ENCODE measurements at regions not wholly inside any gene's neighbourhood (a gene's known extent, or its start where the extent isn't known, plus 50 kb on each side); places are given as distances from the start of the nearest gene placed in this dataset.

DNA sequence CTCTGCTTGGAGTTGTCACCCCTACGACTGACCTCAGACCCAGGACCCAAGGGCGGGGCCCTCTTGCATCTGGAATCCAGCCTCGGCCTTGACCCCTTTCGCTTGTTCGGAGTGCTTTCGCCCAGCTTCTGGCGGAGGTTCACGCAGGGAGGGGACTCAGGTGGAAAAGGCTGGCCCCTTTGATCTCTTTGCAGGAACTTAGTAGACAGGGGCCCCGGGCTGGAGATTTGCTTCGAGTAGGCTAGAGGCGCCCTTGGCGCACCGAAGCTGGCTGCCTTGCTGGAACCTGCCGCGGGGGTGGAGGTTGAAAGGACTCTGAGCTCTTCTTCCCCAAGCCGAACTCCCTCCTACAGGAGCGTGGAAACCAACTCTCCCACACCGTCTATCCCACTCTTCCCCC lies 255.1 kb downstream of the OTUD1 start:
- TF ChIP-seq EZH2phosphoT487 (IDR thresholded peaks at IDR 0.05; ENCODE audit: insufficient read depth, low read depth) (no peak), EZH2 (IDR thresholded peaks at IDR 0.05; ENCODE audit: insufficient read depth, poor library complexity, severe bottlenecking) (no peak)
- H3K4me3 ChIP-seq, result no peak overlapping the region
- H3F3A ChIP-seq (ENCODE audit: insufficient read depth), result no peaks in the 10 kb centered on the region
- WGBS, 2 experiments (ENCODE audit: low coverage in 1 of 2, low lambda C conversion rate in 2 of 2, missing lambda C conversion rate in 2 of 2), result 2 to 3% methylated on average over 16 to 18 of the region's 18 CpGs
- no peaks in the 10 kb centered on the region for H3K9me3 ChIP-seq (ENCODE audit: low read depth)
- H3K36me3 ChIP-seq (ENCODE audit: low read depth), result no peaks in the 10 kb centered on the region
- no peak for DNase-seq
- H3K27me3 ChIP-seq (replicated peaks; ENCODE audit: insufficient read depth), result peaks cover 53% of the 10 kb centered on the region
- no peak overlapping the region for H3K9ac ChIP-seq
- H3K4me2 ChIP-seq (ENCODE audit: unreplicated experiment), result no peak overlapping the region
- no peaks in the 10 kb centered on the region for H3K4me1 ChIP-seq (ENCODE audit: insufficient read depth)
- H4K20me1 ChIP-seq (ENCODE audit: insufficient read depth), result no peaks in the 10 kb centered on the region
- in situ Hi-C loops (cut with MboI), result loop anchor here (25.0 kb wide), 1 partner anchor 382 kb away; no protein-coding TSS in a partner anchor
- H2AFZ ChIP-seq, result no peak overlapping the region
- H3K9me2 ChIP-seq (ENCODE audit: insufficient read depth), result no peaks in the 10 kb centered on the region
- no peak overlapping the region for H3K27ac ChIP-seq
- H3K79me2 ChIP-seq (ENCODE audit: insufficient read depth), result no peaks in the 10 kb centered on the region

GRCh38 chr10:23694446-23694920 lies 255.6 kb downstream of the OTUD1 start:
- no peak overlapping the region for H3K9ac ChIP-seq
- no peaks in the 10 kb centered on the region for H3K36me3 ChIP-seq (ENCODE audit: low read depth)
- in situ Hi-C loops (cut with MboI), result loop anchor here (25.0 kb wide), 1 partner anchor 382 kb away; no protein-coding TSS in a partner anchor
- no peak overlapping the region for H3K4me2 ChIP-seq (ENCODE audit: unreplicated experiment)
- H3K79me2 ChIP-seq (ENCODE audit: insufficient read depth), result no peaks in the 10 kb centered on the region
- H3K4me1 ChIP-seq (ENCODE audit: insufficient read depth), result no peaks in the 10 kb centered on the region
- no peaks in the 10 kb centered on the region for H4K20me1 ChIP-seq (ENCODE audit: insufficient read depth)
- no peak for TF ChIP-seq EZH2phosphoT487 (IDR thresholded peaks at IDR 0.05; ENCODE audit: insufficient read depth, low read depth)
- TF ChIP-seq EZH2 (IDR thresholded peaks at IDR 0.05; ENCODE audit: insufficient read depth, poor library complexity, severe bottlenecking), result peak; percentile 34
- H3K9me3 ChIP-seq (ENCODE audit: low read depth), result no peaks in the 10 kb centered on the region
- no peaks in the 10 kb centered on the region for H3F3A ChIP-seq (ENCODE audit: insufficient read depth)
- H3K9me2 ChIP-seq (ENCODE audit: insufficient read depth), result no peaks in the 10 kb centered on the region
- 2% methylated on average over 39 to 49 of the region's 49 CpGs for WGBS, 2 experiments (ENCODE audit: low coverage in 1 of 2, low lambda C conversion rate in 2 of 2, missing lambda C conversion rate in 2 of 2)
- H3K4me3 ChIP-seq, result no peak overlapping the region
- H3K27me3 ChIP-seq (replicated peaks; ENCODE audit: insufficient read depth), result peaks cover 53% of the 10 kb centered on the region
- DNase-seq, result no peak
- H3K27ac ChIP-seq, result no peak overlapping the region
- no peak overlapping the region for H2AFZ ChIP-seq

GRCh38 chr10:23694921-23695824 lies 256.3 kb downstream of the OTUD1 start:
- TF ChIP-seq EZH2 (IDR thresholded peaks at IDR 0.05; ENCODE audit: insufficient read depth, poor library complexity, severe bottlenecking) (peak; percentile 15), EZH2phosphoT487 (IDR thresholded peaks at IDR 0.05; ENCODE audit: insufficient read depth, low read depth) (no peak)
- no peaks in the 10 kb centered on the region for H3K9me3 ChIP-seq (ENCODE audit: low read depth)
- no peaks in the 10 kb centered on the region for H3K4me1 ChIP-seq (ENCODE audit: insufficient read depth)
- H3K27ac ChIP-seq, result no peak overlapping the region
- H3K27me3 ChIP-seq (replicated peaks; ENCODE audit: insufficient read depth), result peaks cover 53% of the 10 kb centered on the region
- DNase-seq, result no peak
- H3K9me2 ChIP-seq (ENCODE audit: insufficient read depth), result no peaks in the 10 kb centered on the region
- H2AFZ ChIP-seq, result no peak overlapping the region
- H3K4me2 ChIP-seq (ENCODE audit: unreplicated experiment), result no peak overlapping the region
- H3K79me2 ChIP-seq (ENCODE audit: insufficient read depth), result no peaks in the 10 kb centered on the region
- no peaks in the 10 kb centered on the region for H3F3A ChIP-seq (ENCODE audit: insufficient read depth)
- H3K36me3 ChIP-seq (ENCODE audit: low read depth), result no peaks in the 10 kb centered on the region
- WGBS, 2 experiments (ENCODE audit: low coverage in 1 of 2, low lambda C conversion rate in 2 of 2, missing lambda C conversion rate in 2 of 2), result 2 to 3% methylated on average over 50 to 54 of the region's 63 CpGs
- no peak overlapping the region for H3K9ac ChIP-seq
- H3K4me3 ChIP-seq, result no peak overlapping the region
- no peaks in the 10 kb centered on the region for H4K20me1 ChIP-seq (ENCODE audit: insufficient read depth)
- in situ Hi-C loops (cut with MboI), result loop anchor here (25.0 kb wide), 1 partner anchor 383 kb away; no protein-coding TSS in a partner anchor

- no peaks in the 10 kb centered on the region for H3F3A ChIP-seq (ENCODE audit: insufficient read depth)
- no peaks in the 10 kb centered on the region for H4K20me1 ChIP-seq (ENCODE audit: insufficient read depth)
- no peak overlapping the region for H2AFZ ChIP-seq
- 9% methylated on average over 34 to 36 of the region's 36 CpGs for WGBS, 2 experiments (ENCODE audit: low coverage in 1 of 2, low lambda C conversion rate in 2 of 2, missing lambda C conversion rate in 2 of 2)
- H3K4me2 ChIP-seq (ENCODE audit: unreplicated experiment), result no peak overlapping the region
- TF ChIP-seq EZH2phosphoT487 (IDR thresholded peaks at IDR 0.05; ENCODE audit: insufficient read depth, low read depth), result no peak
- no peak for TF ChIP-seq EZH2 (IDR thresholded peaks at IDR 0.05; ENCODE audit: insufficient read depth, poor library complexity, severe bottlenecking)
- H3K79me2 ChIP-seq (ENCODE audit: insufficient read depth), result no peaks in the 10 kb centered on the region
- H3K4me3 ChIP-seq, result no peak overlapping the region
- H3K4me1 ChIP-seq (ENCODE audit: insufficient read depth), result no peaks in the 10 kb centered on the region
- H3K36me3 ChIP-seq (ENCODE audit: low read depth), result no peaks in the 10 kb centered on the region
- no peaks in the 10 kb centered on the region for H3K9me3 ChIP-seq (ENCODE audit: low read depth)
- in situ Hi-C loops (cut with MboI), result loop anchor here (25.0 kb wide), 1 partner anchor 384 kb away; no protein-coding TSS in a partner anchor
- no peaks in the 10 kb centered on the region for H3K9me2 ChIP-seq (ENCODE audit: insufficient read depth)
- no peak overlapping the region for H3K9ac ChIP-seq
- no peak overlapping the region for H3K27ac ChIP-seq
- peaks cover 54% of the 10 kb centered on the region for H3K27me3 ChIP-seq (replicated peaks; ENCODE audit: insufficient read depth)
- no peak for DNase-seq
These were observed 257.0 kb downstream of the OTUD1 start for GRCh38 chr10:23695825-23696420.

All from GM23248 (cell line).